CD14-positive monocyte (primary cell): ENCODE measurements at regions not wholly inside any gene's neighbourhood (a gene's known extent, or its start where the extent isn't known, plus 50 kb on each side); places are given as distances from the start of the nearest gene placed in this dataset.

Experiments
- DNase-seq, 3 donors: peaks; one replicate each; pipeline ENCODE4 v3.0.0-alpha.2; 2011 to 2022
- H2AFZ ChIP-seq: 2 replicates; pipeline ENCODE4 v1.6.0; 2012; ENCODE audit warnings: mild to moderate bottlenecking, low read depth, low read length, inconsistent platforms; ENCODE audit not compliant: insufficient read depth, poor library complexity, severe bottlenecking
- H3K27ac ChIP-seq, 2 donors: 1 replicate in 1 of 2; 2 replicates in 1 of 2; pipeline ENCODE4 v1.5.1; 2012 to 2013; ENCODE audit warnings: low read length in 2 of 2, control low read depth in 1 of 2, inconsistent platforms in 1 of 2, low read depth in 1 of 2, mild to moderate bottlenecking in 1 of 2
- H3K27me3 ChIP-seq, 2 donors: one replicate each; pipeline versions ENCODE4 v1.6.0 to v1.6.1; 2011 to 2013; ENCODE audit warnings: low read length in 2 of 2; ENCODE audit not compliant: control insufficient read depth in 2 of 2, insufficient read depth in 2 of 2
- H3K36me3 ChIP-seq, 2 donors: replicated peaks in 1 of 2; 1 replicate in 1 of 2; 2 replicates in 1 of 2; pipeline versions ENCODE4 v1.5.1 to v1.6.1; 2012 to 2013; ENCODE audit warnings: low read length in 2 of 2, control low read depth in 1 of 2, inconsistent platforms in 1 of 2, mild to moderate bottlenecking in 1 of 2; ENCODE audit not compliant: insufficient read depth in 2 of 2, control insufficient read depth in 1 of 2
- H3K4me1 ChIP-seq, 2 donors: 1 replicate in 1 of 2; 2 replicates in 1 of 2; pipeline versions ENCODE4 v1.5.1 to v1.6.1; 2012 to 2013; ENCODE audit warnings: low read length in 2 of 2, control low read depth in 1 of 2, inconsistent platforms in 1 of 2, mild to moderate bottlenecking in 1 of 2, moderate library complexity in 1 of 2; ENCODE audit not compliant: insufficient read depth in 2 of 2, control insufficient read depth in 1 of 2
- H3K4me2 ChIP-seq: replicated peaks from 2 replicates; pipeline ENCODE3; 2012; ENCODE audit warnings: low read length, moderate library complexity, mild to moderate bottlenecking; ENCODE audit not compliant: poor library complexity, severe bottlenecking; ENCODE audit errors: extremely low read depth
- H3K4me3 ChIP-seq, 3 experiments: fragments of 200-600 bp in 1 of 3; sonication (generic) in 1 of 3; replicated peaks in 1 of 3; 1 replicate in 2 of 3; 2 replicates in 1 of 3; pipeline ENCODE4 v1.5.1; 2011 to 2013; ENCODE audit warnings: low read length in 3 of 3, mild to moderate bottlenecking in 3 of 3, control low read depth in 2 of 3, low read depth in 2 of 3, inconsistent platforms in 1 of 3, moderate library complexity in 1 of 3
- H3K79me2 ChIP-seq: 2 replicates; pipeline ENCODE4 v1.6.0; 2012; ENCODE audit warnings: mild to moderate bottlenecking, control low read depth, inconsistent platforms, low read length, moderate library complexity; ENCODE audit not compliant: insufficient read depth
- H3K9ac ChIP-seq: 2 replicates; pipeline ENCODE4 v1.6.0; 2017; ENCODE audit warnings: low read length, mild to moderate bottlenecking; ENCODE audit not compliant: insufficient read depth, poor library complexity, severe bottlenecking
- H3K9me3 ChIP-seq, 2 donors: replicated peaks in 1 of 2; 1 replicate in 1 of 2; 2 replicates in 1 of 2; pipeline versions ENCODE4 v1.5.1 to v1.6.1; 2012 to 2013; ENCODE audit warnings: low read length in 2 of 2, control low read depth in 1 of 2; ENCODE audit not compliant: control insufficient read depth in 1 of 2, insufficient read depth in 1 of 2
- H4K20me1 ChIP-seq: 2 replicates; pipeline ENCODE4 v1.6.0; 2012; ENCODE audit warnings: mild to moderate bottlenecking, low read length, control low read depth, moderate library complexity; ENCODE audit not compliant: insufficient read depth
- H3K27ac Mint-ChIP-seq, 7 donors: one replicate each; pipeline ENCODE4 v1.8.0; 2020; ENCODE audit warnings: mild to moderate bottlenecking in 7 of 7, mixed read lengths in 7 of 7, moderate library complexity in 6 of 7, inconsistent platforms in 2 of 7
- H3K27me3 Mint-ChIP-seq, 3 donors: one replicate each; pipeline ENCODE4 v1.8.0; 2021 to 2022; ENCODE audit warnings: low read depth in 3 of 3, mild to moderate bottlenecking in 3 of 3, mixed read lengths in 3 of 3, moderate library complexity in 3 of 3, inconsistent platforms in 1 of 3
- H3K36me3 Mint-ChIP-seq, 2 donors: one replicate each; pipeline ENCODE4 v1.8.0; 2020; ENCODE audit warnings: mixed read lengths in 2 of 2, inconsistent platforms in 1 of 2, mild to moderate bottlenecking in 1 of 2
- H3K4me1 Mint-ChIP-seq: one replicate; pipeline ENCODE4 v1.8.0; 2020; ENCODE audit warnings: mild to moderate bottlenecking, mixed read lengths
- H3K4me3 Mint-ChIP-seq, 2 donors: one replicate each; pipeline ENCODE4 v1.8.0; 2020; ENCODE audit warnings: mild to moderate bottlenecking in 2 of 2, mixed read lengths in 2 of 2, moderate library complexity in 1 of 2
- H3K9me3 Mint-ChIP-seq, 7 donors: one replicate each; pipeline ENCODE4 v1.8.0; 2020 to 2022; ENCODE audit warnings: mixed read lengths in 7 of 7, mild to moderate bottlenecking in 6 of 7, moderate library complexity in 6 of 7, inconsistent platforms in 2 of 7
- WGBS: methylation state at CpG from one replicate; pipeline ENCODE4 v1.1.5; 2013; ENCODE audit warnings: missing lambda C conversion rate; ENCODE audit not compliant: insufficient coverage; 5-methylcytosine and 5-hydroxymethylcytosine counted together
- intact Hi-C, 2 donors: fragments of 100-400 bp; cut with micrococcal nuclease; formaldehyde crosslinking; loops; one replicate each; pipeline versions ENCODE4 v1.15.0 to v1.15.1; 2023
- TF ChIP-seq, protein P1 (sequence below): fragments of 200-600 bp; IDR thresholded peaks from one replicate; pipeline ENCODE4 v1.8.0; 2022; ENCODE audit warnings: antibody characterized with exemption, mild to moderate bottlenecking

DNA sequence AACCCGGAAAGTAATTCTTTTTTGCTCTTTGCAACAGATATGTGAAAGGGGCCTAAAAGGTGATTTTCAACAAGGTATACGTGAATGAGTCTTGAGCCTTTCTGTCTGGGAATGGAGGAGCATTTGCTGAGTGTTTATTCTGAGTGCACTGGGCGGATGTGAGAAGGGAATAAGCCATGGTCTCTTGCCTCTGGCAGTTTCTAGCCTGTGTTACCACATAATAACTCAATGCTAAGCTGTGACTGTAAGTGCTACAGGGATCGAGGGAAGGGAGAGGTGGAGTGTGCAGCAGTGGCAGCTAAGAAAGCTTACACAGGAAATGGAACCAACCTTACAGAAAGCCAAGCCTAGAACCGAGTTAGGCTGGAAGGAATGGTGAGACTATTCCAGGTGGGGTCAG is 444.3 kb downstream of the SLC4A3 start:
- TF ChIP-seq, protein P1, sequence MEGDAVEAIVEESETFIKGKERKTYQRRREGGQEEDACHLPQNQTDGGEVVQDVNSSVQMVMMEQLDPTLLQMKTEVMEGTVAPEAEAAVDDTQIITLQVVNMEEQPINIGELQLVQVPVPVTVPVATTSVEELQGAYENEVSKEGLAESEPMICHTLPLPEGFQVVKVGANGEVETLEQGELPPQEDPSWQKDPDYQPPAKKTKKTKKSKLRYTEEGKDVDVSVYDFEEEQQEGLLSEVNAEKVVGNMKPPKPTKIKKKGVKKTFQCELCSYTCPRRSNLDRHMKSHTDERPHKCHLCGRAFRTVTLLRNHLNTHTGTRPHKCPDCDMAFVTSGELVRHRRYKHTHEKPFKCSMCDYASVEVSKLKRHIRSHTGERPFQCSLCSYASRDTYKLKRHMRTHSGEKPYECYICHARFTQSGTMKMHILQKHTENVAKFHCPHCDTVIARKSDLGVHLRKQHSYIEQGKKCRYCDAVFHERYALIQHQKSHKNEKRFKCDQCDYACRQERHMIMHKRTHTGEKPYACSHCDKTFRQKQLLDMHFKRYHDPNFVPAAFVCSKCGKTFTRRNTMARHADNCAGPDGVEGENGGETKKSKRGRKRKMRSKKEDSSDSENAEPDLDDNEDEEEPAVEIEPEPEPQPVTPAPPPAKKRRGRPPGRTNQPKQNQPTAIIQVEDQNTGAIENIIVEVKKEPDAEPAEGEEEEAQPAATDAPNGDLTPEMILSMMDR, result no peak
- no peak overlapping the region for H3K4me2 ChIP-seq
- no peak for DNase-seq
- Mint-ChIP-seq H3K27me3 (peaks cover 0 to 2% (median 0%) of the 10 kb centered on the region in 3 donors), H3K4me1 (no peaks in the 10 kb centered on the region), H3K36me3 (no peaks in the 10 kb centered on the region), H3K9me3 (peaks cover 0 to 4% (median 1%) of the 10 kb centered on the region in 7 donors), H3K4me3 (no peak overlapping the region), H3K27ac (no peak overlapping the region)
- no peaks in the 10 kb centered on the region for H3K36me3 ChIP-seq
- no peak overlapping the region for H2AFZ ChIP-seq
- H3K27ac ChIP-seq, result no peak overlapping the region
- H3K27me3 ChIP-seq, result no peaks in the 10 kb centered on the region
- H3K4me3 ChIP-seq, result no peak overlapping the region
- no peaks in the 10 kb centered on the region for H4K20me1 ChIP-seq
- intact Hi-C loops, result no loop called here
- 92% methylated on average over 2 of the region's 5 CpGs for WGBS
- no peak overlapping the region for H3K9ac ChIP-seq
- H3K9me3 ChIP-seq, result no peaks in the 10 kb centered on the region
- no peaks in the 10 kb centered on the region for H3K79me2 ChIP-seq
- no peaks in the 10 kb centered on the region for H3K4me1 ChIP-seq

DNA sequence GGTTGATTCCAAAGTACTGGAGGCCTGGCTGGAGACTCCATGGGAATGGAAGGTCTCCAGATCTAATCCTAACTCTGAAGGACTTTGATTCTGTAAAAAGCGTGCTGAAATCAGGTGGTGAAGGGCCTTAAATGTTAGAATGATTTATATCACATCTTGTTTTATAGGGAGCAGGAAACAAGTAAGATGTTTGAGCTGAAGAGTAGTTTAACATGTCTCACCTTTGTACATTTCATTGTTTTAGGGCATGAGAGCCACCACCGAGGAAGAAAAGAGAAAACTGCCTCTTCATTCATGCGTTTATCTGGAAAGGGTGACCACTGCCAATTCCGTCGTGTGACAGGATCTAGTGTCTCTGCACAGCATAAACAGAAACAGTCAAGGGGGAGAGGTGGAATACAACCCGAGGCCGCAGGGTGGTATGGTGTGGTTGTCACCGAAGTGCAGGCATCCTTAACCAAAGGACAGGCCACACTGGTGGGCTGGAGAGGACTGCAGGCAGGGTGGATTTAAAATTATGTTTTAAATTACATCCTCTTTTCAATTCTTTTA is 445.3 kb downstream of the SLC4A3 start:
- no peaks in the 10 kb centered on the region for H3K36me3 ChIP-seq
- H3K27me3 Mint-ChIP-seq, result peaks cover 0 to 2% (median 0%) of the 10 kb centered on the region in 3 donors
- no peaks in the 10 kb centered on the region for H3K27me3 ChIP-seq
- H3K27ac ChIP-seq, result no peak overlapping the region
- no peak overlapping the region for H2AFZ ChIP-seq
- intact Hi-C loops, result no loop called here
- H3K36me3 Mint-ChIP-seq, result no peaks in the 10 kb centered on the region
- TF ChIP-seq, protein P1, result no peak
- no peak overlapping the region for H3K9ac ChIP-seq
- H4K20me1 ChIP-seq, result no peaks in the 10 kb centered on the region
- peaks cover 0 to 4% (median 1%) of the 10 kb centered on the region in 7 donors for H3K9me3 Mint-ChIP-seq
- no peaks in the 10 kb centered on the region for H3K79me2 ChIP-seq
- no peaks in the 10 kb centered on the region for H3K4me1 Mint-ChIP-seq
- H3K4me3 ChIP-seq, result no peak overlapping the region
- no peak overlapping the region for H3K27ac Mint-ChIP-seq
- no peaks in the 10 kb centered on the region for H3K4me1 ChIP-seq
- no CpG with 5 or more reads among the region's 8 CpGs for WGBS
- no peak overlapping the region for H3K4me3 Mint-ChIP-seq
- no peak for DNase-seq
- no peak overlapping the region for H3K4me2 ChIP-seq
- H3K9me3 ChIP-seq, result no peaks in the 10 kb centered on the region
